ENCODE measurements at regions not wholly inside any gene's neighbourhood (a gene's known extent, or its start where the extent isn't known, plus 50 kb on each side); places are given as distances from the start of the nearest gene placed in this dataset.

DNA sequence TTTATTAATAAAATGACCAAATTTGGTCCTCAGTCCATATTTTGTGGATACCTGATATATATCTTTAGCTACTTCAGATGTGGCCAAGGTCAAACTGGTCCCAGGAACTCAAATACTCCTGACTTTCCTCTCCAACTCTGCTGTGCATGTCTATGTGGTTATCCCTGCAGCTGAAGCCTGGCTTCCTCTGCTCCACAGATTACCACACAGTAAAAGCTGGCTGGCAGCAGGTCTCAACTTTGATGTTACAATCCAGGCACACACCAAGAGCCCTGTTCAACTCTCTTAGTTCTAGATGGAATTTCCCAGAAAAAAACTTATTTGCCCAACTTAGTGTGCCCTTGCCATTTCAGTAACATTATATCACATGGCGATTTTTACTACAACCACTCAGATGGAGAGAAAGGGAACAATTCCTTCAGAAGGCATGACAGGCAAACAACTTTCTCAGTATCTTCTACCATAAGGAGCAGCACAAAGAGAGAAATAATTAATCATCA, 479.5 kb downstream of the PLPP3 start:
- Histone ChIP-seq H3K27ac (no peak overlapping the region), H3K27me3 (no peaks in the 10 kb centered on the region), H3K4me1 (no peaks in the 10 kb centered on the region), H3K9me3 (no peaks in the 10 kb centered on the region), H3K36me3 (ENCODE audit: low read depth, missing control alignments) (no peaks in the 10 kb centered on the region), H3K4me3 (no peak overlapping the region)
- WGBS, 2 donors: 94 to 95% methylated on average over 1 of the region's 1 CpG
- TF ChIP-seq POLR2A (IDR thresholded peaks at IDR 0.05) (no peak), CTCF (IDR thresholded peaks at IDR 0.05) (no peak)
- intact Hi-C loops (cut with DNase I; ENCODE audit: low total_unique reads): no loop called here
- no peak for DNase-seq

DNA sequence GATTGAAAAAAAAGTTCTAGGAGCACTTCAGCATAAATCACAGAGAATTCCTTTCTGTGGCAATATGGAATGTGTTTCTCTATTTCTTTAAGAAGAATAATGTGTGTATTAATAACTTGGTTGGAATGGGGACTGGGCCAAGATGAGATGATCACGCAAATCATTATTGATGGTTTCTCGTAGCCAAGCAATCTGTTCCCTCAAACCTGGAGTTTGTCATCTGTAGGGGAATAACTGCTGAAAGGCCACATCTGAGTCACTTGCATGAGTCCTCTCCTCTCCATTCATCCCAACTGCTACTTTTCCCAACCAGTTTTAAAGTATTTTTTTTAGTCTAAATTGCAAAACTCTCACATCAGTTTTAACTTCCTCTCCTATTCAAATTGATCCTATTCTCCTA, 480.4 kb downstream of the PLPP3 start:
- DNase-seq: no peak
- no peaks in the 10 kb centered on the region for H3K36me3 ChIP-seq (ENCODE audit: low read depth, missing control alignments)
- H3K4me3 ChIP-seq: no peak overlapping the region
- WGBS, 2 donors: 89 to 90% methylated on average over 2 of the region's 2 CpGs
- no peaks in the 10 kb centered on the region for H3K4me1 ChIP-seq
- H3K27ac ChIP-seq: no peak overlapping the region
- TF ChIP-seq CTCF (IDR thresholded peaks at IDR 0.05) (no peak), POLR2A (IDR thresholded peaks at IDR 0.05) (no peak)
- intact Hi-C loops (cut with DNase I; ENCODE audit: low total_unique reads): no loop called here
- H3K27me3 ChIP-seq: no peaks in the 10 kb centered on the region
- no peaks in the 10 kb centered on the region for H3K9me3 ChIP-seq

DNA sequence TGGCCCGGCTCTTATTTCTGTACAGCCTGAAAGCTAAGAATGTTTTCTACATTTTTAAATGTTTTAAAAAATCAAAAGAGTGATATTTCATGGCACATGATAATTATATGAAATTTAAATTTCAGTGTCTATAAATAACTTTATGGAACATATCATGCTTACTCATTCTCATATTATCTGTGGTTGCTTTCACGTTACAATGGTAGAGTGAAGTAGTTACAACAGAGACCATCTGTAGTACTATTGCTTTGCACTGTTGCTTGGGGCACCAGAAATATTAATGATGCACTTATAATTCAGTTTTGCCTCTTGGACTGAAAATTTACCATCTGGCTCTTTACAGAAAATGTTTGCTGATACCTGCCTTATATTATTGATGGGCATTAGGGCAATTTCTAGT, 481.6 kb downstream of the PLPP3 start:
- DNase-seq: no peak
- Histone ChIP-seq H3K36me3 (ENCODE audit: low read depth, missing control alignments) (no peaks in the 10 kb centered on the region), H3K4me1 (no peaks in the 10 kb centered on the region), H3K9me3 (no peaks in the 10 kb centered on the region), H3K4me3 (no peak overlapping the region), H3K27me3 (no peaks in the 10 kb centered on the region), H3K27ac (no peak overlapping the region)
- intact Hi-C loops (cut with DNase I; ENCODE audit: low total_unique reads): no loop called here
- WGBS, 2 donors: 89 to 96% methylated on average over 2 of the region's 2 CpGs
- TF ChIP-seq POLR2A (IDR thresholded peaks at IDR 0.05) (no peak), CTCF (IDR thresholded peaks at IDR 0.05) (no peak)

DNA sequence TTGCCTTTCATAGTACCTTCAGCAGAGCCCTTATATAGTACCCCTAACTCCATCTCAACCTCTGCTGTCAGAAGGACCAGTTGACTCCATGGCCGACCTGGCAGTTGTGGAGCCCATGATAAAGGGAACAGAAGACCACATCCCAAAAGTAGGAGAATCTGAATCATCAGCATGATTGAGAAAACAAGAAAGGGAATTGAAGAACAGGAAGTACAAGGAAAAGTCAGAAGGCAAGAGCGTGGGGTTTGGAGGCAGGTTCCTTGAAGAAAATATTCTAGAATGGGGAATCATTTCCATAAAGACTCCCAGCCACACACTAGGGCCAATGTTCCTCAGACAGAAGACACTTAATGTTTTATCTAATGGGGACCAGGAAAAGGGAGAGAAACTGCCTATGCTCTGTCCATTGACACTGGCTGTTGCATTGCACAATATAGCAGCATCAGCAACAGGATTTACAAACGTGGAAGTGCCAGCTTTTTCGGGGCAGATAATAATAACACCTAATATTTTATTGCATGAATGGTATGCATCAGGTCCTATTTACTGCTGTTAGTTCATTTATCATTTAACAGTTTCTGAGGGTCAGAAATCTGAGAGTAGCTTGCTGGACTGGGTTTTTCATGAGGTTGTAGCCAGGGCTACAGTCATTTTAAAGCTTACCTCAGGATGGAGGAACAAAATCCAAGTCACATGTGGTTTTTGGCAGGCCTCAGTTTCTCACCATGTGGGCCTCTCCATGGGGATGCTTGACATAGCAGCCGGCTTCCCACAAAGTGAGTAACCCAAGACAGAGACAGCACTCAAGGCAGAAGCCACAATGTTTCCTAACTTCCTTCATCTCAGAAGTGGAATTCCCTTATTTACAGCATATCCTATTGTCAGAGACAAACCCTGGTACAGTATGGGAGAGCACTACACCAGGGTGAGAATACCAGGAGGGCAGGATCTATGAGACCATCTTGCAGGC, 483.4 kb downstream of the PLPP3 start:
- intact Hi-C loops (cut with DNase I; ENCODE audit: low total_unique reads): no loop called here
- 80 to 86% methylated on average over 5 of the region's 5 CpGs for WGBS, 2 donors
- no peak for DNase-seq
- Histone ChIP-seq H3K27ac (no peak overlapping the region), H3K4me1 (no peaks in the 10 kb centered on the region), H3K9me3 (no peaks in the 10 kb centered on the region), H3K36me3 (ENCODE audit: low read depth, missing control alignments) (no peaks in the 10 kb centered on the region), H3K4me3 (no peak overlapping the region), H3K27me3 (no peaks in the 10 kb centered on the region)
- no peak for TF ChIP-seq POLR2A (IDR thresholded peaks at IDR 0.05)
- no peak for TF ChIP-seq CTCF (IDR thresholded peaks at IDR 0.05)

All from testis (tissue), 2 donors.